HUES64 (cell line): ENCODE measurements at regions not wholly inside any gene's neighbourhood (a gene's known extent, or its start where the extent isn't known, plus 50 kb on each side); places are given as distances from the start of the nearest gene placed in this dataset.

Experiments used
- H3K27ac ChIP-seq: 2 replicates; pipeline ENCODE4 v1.7.0; 2013; ENCODE audit warnings: low read depth, low read length, inconsistent platforms
- H3K27me3 ChIP-seq: 2 replicates; pipeline ENCODE4 v1.6.1; 2013; ENCODE audit warnings: mild to moderate bottlenecking, low read length; ENCODE audit not compliant: insufficient read depth
- H3K36me3 ChIP-seq: 2 replicates; pipeline ENCODE4 v1.6.1; 2013; ENCODE audit warnings: mild to moderate bottlenecking, low read length; ENCODE audit not compliant: insufficient read depth
- H3K4me1 ChIP-seq: 2 replicates; pipeline ENCODE4 v1.6.1; 2013; ENCODE audit warnings: mild to moderate bottlenecking, low read length, moderate library complexity; ENCODE audit not compliant: insufficient read depth
- H3K4me3 ChIP-seq: 2 replicates; pipeline ENCODE4 v1.5.1; 2013; ENCODE audit warnings: mild to moderate bottlenecking, low read length, moderate library complexity
- H3K9ac ChIP-seq: 2 replicates; pipeline ENCODE4 v1.6.1; 2013; ENCODE audit warnings: mild to moderate bottlenecking, low read depth, low read length
- H3K9me3 ChIP-seq: 2 replicates; pipeline ENCODE4 v1.6.1; 2013; ENCODE audit warnings: low read depth, low read length; ENCODE audit not compliant: insufficient read depth
- WGBS: fragments of 150-250, 120-280 bp; methylation state at CpG from one replicate; pipeline ENCODE4 v1.1.7; 2013; ENCODE audit warnings: missing lambda C conversion rate; 5-methylcytosine and 5-hydroxymethylcytosine counted together

GRCh38 chr5:58378613-58379390 is 81.1 kb downstream of the PLK2 start:
- peak overlapping the region; percentile 1; the same call in 1 of the 2 replicates for H3K4me3 ChIP-seq
- no peaks in the 10 kb centered on the region for H3K4me1 ChIP-seq
- WGBS = 100% methylated on average over 3 of the region's 6 CpGs

GRCh38 chr5:58370606-58371005 is 89.3 kb downstream of the PLK2 start:
- H3K27ac ChIP-seq = no peak overlapping the region

More at GRCh38 chr5:58378613-58379390, 81.1 kb downstream of the PLK2 start:
- Histone ChIP-seq H3K36me3 (no peaks in the 10 kb centered on the region), H3K9me3 (peaks cover 49% of the 10 kb centered on the region), H3K27me3 (no peaks in the 10 kb centered on the region), H3K9ac (no peak overlapping the region), H3K27ac (no peak overlapping the region)

GRCh38 chr5:58369513-58370190 is 90.2 kb downstream of the PLK2 start:
- Histone ChIP-seq H3K36me3 (no peaks in the 10 kb centered on the region), H3K9me3 (no peaks in the 10 kb centered on the region), H3K4me1 (peaks cover 10% of the 10 kb centered on the region; the same call in 1 of the 2 replicates), H3K4me3 (no peak overlapping the region), H3K9ac (no peak overlapping the region), H3K27ac (no peak overlapping the region), H3K27me3 (no peaks in the 10 kb centered on the region)
- 92% methylated on average over 5 of the region's 5 CpGs for WGBS

More at GRCh38 chr5:58370606-58371005, 89.3 kb downstream of the PLK2 start:
- H3K36me3 ChIP-seq = no peaks in the 10 kb centered on the region
- no peaks in the 10 kb centered on the region for H3K27me3 ChIP-seq
- peaks cover 10% of the 10 kb centered on the region; the same call in 1 of the 2 replicates for H3K4me1 ChIP-seq
- no peaks in the 10 kb centered on the region for H3K9me3 ChIP-seq
- no peak overlapping the region for H3K4me3 ChIP-seq
- 87% methylated on average over 4 of the region's 5 CpGs for WGBS
- H3K9ac ChIP-seq = no peak overlapping the region

GRCh38 chr5:58366461-58366860 is 93.4 kb downstream of the PLK2 start:
- Histone ChIP-seq H3K9me3 (no peaks in the 10 kb centered on the region), H3K27ac (no peak overlapping the region), H3K9ac (no peak overlapping the region), H3K4me3 (no peak overlapping the region), H3K4me1 (peaks cover 10% of the 10 kb centered on the region; the same call in 1 of the 2 replicates), H3K27me3 (no peaks in the 10 kb centered on the region), H3K36me3 (no peaks in the 10 kb centered on the region)
- 90% methylated on average over 4 of the region's 4 CpGs for WGBS

- no peak overlapping the region for H3K9ac ChIP-seq
- H3K27me3 ChIP-seq = no peaks in the 10 kb centered on the region
- peaks cover 13% of the 10 kb centered on the region; the same call in 1 of the 2 replicates for H3K4me1 ChIP-seq
- no peaks in the 10 kb centered on the region for H3K9me3 ChIP-seq
- no peaks in the 10 kb centered on the region for H3K36me3 ChIP-seq
- WGBS = 90% methylated on average over 2 of the region's 3 CpGs
- no peak overlapping the region for H3K4me3 ChIP-seq
- no peak overlapping the region for H3K27ac ChIP-seq
Observed at GRCh38 chr5:58365791-58366190, 94.1 kb downstream of the PLK2 start.

GRCh38 chr5:58363461-58364249 is 96.2 kb downstream of the PLK2 start:
- H3K27me3 ChIP-seq = no peaks in the 10 kb centered on the region
- H3K9ac ChIP-seq = no peak overlapping the region
- H3K9me3 ChIP-seq = no peaks in the 10 kb centered on the region
- peaks cover 9% of the 10 kb centered on the region for H3K4me1 ChIP-seq
- no peak overlapping the region for H3K27ac ChIP-seq
- no peak overlapping the region for H3K4me3 ChIP-seq
- WGBS = 96% methylated on average over 8 of the region's 8 CpGs
- H3K36me3 ChIP-seq = no peaks in the 10 kb centered on the region

GRCh38 chr5:58362135-58362534 is 97.8 kb downstream of the PLK2 start:
- H3K9ac ChIP-seq = no peak overlapping the region
- H3K4me1 ChIP-seq = peaks cover 9% of the 10 kb centered on the region
- no peaks in the 10 kb centered on the region for H3K27me3 ChIP-seq
- WGBS = 98% methylated on average over 3 of the region's 3 CpGs
- H3K9me3 ChIP-seq = no peaks in the 10 kb centered on the region
- H3K27ac ChIP-seq = no peak overlapping the region
- H3K36me3 ChIP-seq = no peaks in the 10 kb centered on the region
- H3K4me3 ChIP-seq = no peak overlapping the region

- Histone ChIP-seq H3K27me3 (no peaks in the 10 kb centered on the region), H3K36me3 (no peaks in the 10 kb centered on the region), H3K4me1 (peaks cover 9% of the 10 kb centered on the region), H3K9me3 (no peaks in the 10 kb centered on the region), H3K4me3 (no peak overlapping the region), H3K9ac (no peak overlapping the region), H3K27ac (no peak overlapping the region)
- 83% methylated on average over 2 of the region's 2 CpGs for WGBS
Observed at GRCh38 chr5:58360794-58361193, 99.1 kb downstream of the PLK2 start.

GRCh38 chr5:58359981-58360380 is 99.9 kb downstream of the PLK2 start:
- WGBS = 62% methylated on average over 3 of the region's 3 CpGs

GRCh38 chr5:58358501-58359178 is 101.2 kb downstream of the PLK2 start:
- Histone ChIP-seq H3K36me3 (no peaks in the 10 kb centered on the region), H3K9me3 (no peaks in the 10 kb centered on the region), H3K4me3 (no peak overlapping the region), H3K4me1 (peaks cover 17% of the 10 kb centered on the region), H3K9ac (no peak overlapping the region), H3K27me3 (no peaks in the 10 kb centered on the region), H3K27ac (no peak overlapping the region)
- 87% methylated on average over 11 of the region's 11 CpGs for WGBS

More at GRCh38 chr5:58359981-58360380, 99.9 kb downstream of the PLK2 start:
- H3K4me3 ChIP-seq = no peak overlapping the region
- H3K36me3 ChIP-seq = no peaks in the 10 kb centered on the region
- no peak overlapping the region for H3K9ac ChIP-seq
- H3K9me3 ChIP-seq = no peaks in the 10 kb centered on the region
- H3K27ac ChIP-seq = no peak overlapping the region
- peaks cover 9% of the 10 kb centered on the region for H3K4me1 ChIP-seq
- no peaks in the 10 kb centered on the region for H3K27me3 ChIP-seq
